Neuronal stem cell (in vitro differentiated cells): ENCODE measurements at regions not wholly inside any gene's neighbourhood (a gene's known extent, or its start where the extent isn't known, plus 50 kb on each side); places are given as distances from the start of the nearest gene placed in this dataset.

Experiments
- DNase-seq: peaks from one replicate; pipeline ENCODE4 v3.0.0-alpha.2; 2013; ENCODE audit warnings: low spot score
- H2AFZ ChIP-seq: one replicate; pipeline ENCODE4 v1.6.1; 2013; ENCODE audit warnings: mild to moderate bottlenecking, low read length, inconsistent platforms
- H2AK5ac ChIP-seq: 2 replicates; pipeline ENCODE4 v1.6.1; 2013; ENCODE audit warnings: low read depth, mild to moderate bottlenecking, inconsistent platforms, low read length, moderate library complexity, mixed read lengths
- H2BK120ac ChIP-seq: 2 replicates; pipeline ENCODE4 v1.6.1; 2013; ENCODE audit warnings: low read depth, mild to moderate bottlenecking, inconsistent platforms, low read length, moderate library complexity, mixed read lengths
- H2BK12ac ChIP-seq: one replicate; pipeline ENCODE4 v1.6.1; 2013; ENCODE audit warnings: low read length, inconsistent platforms
- H2BK15ac ChIP-seq: 2 replicates; pipeline ENCODE4 v1.6.1; 2013; ENCODE audit warnings: mild to moderate bottlenecking, low read length, inconsistent platforms, mixed read lengths
- H2BK5ac ChIP-seq: one replicate; pipeline ENCODE4 v1.6.1; 2013; ENCODE audit warnings: inconsistent platforms, mild to moderate bottlenecking, low read length, moderate library complexity
- H3K14ac ChIP-seq: one replicate; pipeline ENCODE4 v1.6.1; 2013; ENCODE audit warnings: low read length, inconsistent platforms
- H3K18ac ChIP-seq: 2 replicates; pipeline ENCODE4 v1.6.1; 2013; ENCODE audit warnings: low read length, inconsistent platforms
- H3K23ac ChIP-seq: 2 replicates; pipeline ENCODE4 v1.6.1; 2013; ENCODE audit warnings: low read depth, mild to moderate bottlenecking, mixed read lengths, low read length, inconsistent platforms; ENCODE audit not compliant: poor library complexity
- H3K27ac ChIP-seq: replicated peaks from 3 replicates; pipeline ENCODE4 v1.5.1; 2013; ENCODE audit warnings: low read length, inconsistent platforms
- H3K27me3 ChIP-seq, 3 experiments: 2 replicates each; pipeline ENCODE4 v1.6.1; 2013; ENCODE audit warnings: low read length in 3 of 3, mild to moderate bottlenecking in 2 of 3, inconsistent platforms in 1 of 3, low read depth in 1 of 3, mixed read lengths in 1 of 3, moderate library complexity in 1 of 3; ENCODE audit not compliant: control insufficient read depth in 3 of 3, insufficient read depth in 3 of 3
- H3K36me3 ChIP-seq, 2 donors: replicated peaks in 1 of 2; 2 replicates each; pipeline ENCODE4 v1.6.1; 2013; ENCODE audit warnings: low read length in 2 of 2; ENCODE audit not compliant: control insufficient read depth in 2 of 2, insufficient read depth in 2 of 2
- H3K4ac ChIP-seq: 2 replicates; pipeline ENCODE4 v1.6.1; 2013; ENCODE audit warnings: inconsistent platforms, mild to moderate bottlenecking, low read length, moderate library complexity
- H3K4me1 ChIP-seq, 2 donors: 1 replicate in 1 of 2; 2 replicates in 1 of 2; pipeline ENCODE4 v1.6.1; 2013; ENCODE audit warnings: low read length in 2 of 2, low read depth in 1 of 2; ENCODE audit not compliant: control insufficient read depth in 2 of 2, insufficient read depth in 1 of 2
- H3K4me2 ChIP-seq: one replicate; pipeline ENCODE4 v1.6.1; 2013; ENCODE audit warnings: mild to moderate bottlenecking, low read length, inconsistent platforms; ENCODE audit not compliant: insufficient read depth, poor library complexity, severe bottlenecking
- H3K4me3 ChIP-seq, 2 donors: 2 replicates each; pipeline ENCODE4 v1.5.1; 2013; ENCODE audit warnings: low read length in 2 of 2, mild to moderate bottlenecking in 2 of 2, inconsistent platforms in 1 of 2, moderate library complexity in 1 of 2
- H3K79me1 ChIP-seq: one replicate; pipeline ENCODE4 v1.6.1; 2013; ENCODE audit warnings: low read depth, mild to moderate bottlenecking, inconsistent platforms, low read length, moderate library complexity
- H3K9ac ChIP-seq: one replicate; pipeline ENCODE4 v1.6.1; 2013; ENCODE audit warnings: mild to moderate bottlenecking, low read depth, low read length, inconsistent platforms; ENCODE audit not compliant: poor library complexity
- H3K9me3 ChIP-seq, 2 donors: replicated peaks in 1 of 2; 2 replicates each; pipeline versions ENCODE3 to v1.6.1; 2013; ENCODE audit warnings: low read length in 2 of 2, mild to moderate bottlenecking in 2 of 2, inconsistent platforms in 1 of 2, low read depth in 1 of 2, mixed read lengths in 1 of 2, moderate library complexity in 1 of 2; ENCODE audit not compliant: control insufficient read depth in 2 of 2, insufficient read depth in 1 of 2
- H4K8ac ChIP-seq: one replicate; pipeline ENCODE4 v1.6.1; 2013; ENCODE audit warnings: low read depth, mild to moderate bottlenecking, inconsistent platforms, low read length, moderate library complexity
- H4K91ac ChIP-seq: one replicate; pipeline ENCODE4 v1.6.1; 2013; ENCODE audit warnings: low read length, low read depth, mild to moderate bottlenecking, inconsistent platforms; ENCODE audit not compliant: poor library complexity
- WGBS, 2 donors: extraction: QIAGEN DNeasy Blood & Tissue Kit; methylation state at CpG; one replicate each; pipeline ENCODE4 v1.1.7; 2013; ENCODE audit warnings: missing lambda C conversion rate in 2 of 2, mixed read lengths in 1 of 2; ENCODE audit not compliant: insufficient read length in 2 of 2, insufficient replicate concordance in 1 of 2; ENCODE audit errors: extremely low coverage in 2 of 2; 5-methylcytosine and 5-hydroxymethylcytosine counted together

DNA sequence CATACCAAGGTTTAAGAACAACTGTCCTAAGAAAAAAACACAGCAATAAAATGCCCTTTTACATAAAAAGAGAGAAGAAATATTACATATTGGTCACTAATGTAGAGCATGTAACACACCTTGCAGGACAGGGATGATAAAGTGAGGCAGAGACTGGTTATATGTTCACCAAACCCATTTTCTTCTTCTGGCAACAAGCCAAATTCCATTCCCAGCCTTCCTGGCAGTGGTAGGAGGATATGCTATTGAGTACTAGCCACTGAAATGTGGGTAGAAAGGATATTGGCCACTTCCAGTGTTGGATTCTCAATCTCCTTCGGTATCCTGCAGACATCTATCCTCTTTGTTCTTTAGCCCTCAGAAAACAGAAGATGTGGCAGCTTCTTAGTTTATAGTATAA is 105.2 kb upstream of the SHISA6 start:
- Histone ChIP-seq H3K27ac (no peak overlapping the region), H2BK15ac (no peak overlapping the region), H3K18ac (no peak overlapping the region), H2BK120ac (no peak overlapping the region), H2AFZ (no peak overlapping the region), H3K9ac (no peak overlapping the region), H3K79me1 (no peaks in the 10 kb centered on the region), H4K8ac (no peak overlapping the region), H3K4me2 (no peak overlapping the region), H2BK5ac (no peak overlapping the region), H3K4me1 (no peaks in the 10 kb centered on the region), H3K27me3 (no peaks in the 10 kb centered on the region), H3K4ac (no peak overlapping the region), H2AK5ac (no peak overlapping the region), H3K23ac (no peak overlapping the region), H3K4me3 (no peak overlapping the region), H3K14ac (no peak overlapping the region), H2BK12ac (no peak overlapping the region), H4K91ac (no peak overlapping the region), H3K36me3 (no peaks in the 10 kb centered on the region), H3K9me3 (no peaks in the 10 kb centered on the region)
- DNase-seq, result no peak
- no CpG with 5 or more reads among the region's 1 CpG for WGBS, 2 donors

DNA sequence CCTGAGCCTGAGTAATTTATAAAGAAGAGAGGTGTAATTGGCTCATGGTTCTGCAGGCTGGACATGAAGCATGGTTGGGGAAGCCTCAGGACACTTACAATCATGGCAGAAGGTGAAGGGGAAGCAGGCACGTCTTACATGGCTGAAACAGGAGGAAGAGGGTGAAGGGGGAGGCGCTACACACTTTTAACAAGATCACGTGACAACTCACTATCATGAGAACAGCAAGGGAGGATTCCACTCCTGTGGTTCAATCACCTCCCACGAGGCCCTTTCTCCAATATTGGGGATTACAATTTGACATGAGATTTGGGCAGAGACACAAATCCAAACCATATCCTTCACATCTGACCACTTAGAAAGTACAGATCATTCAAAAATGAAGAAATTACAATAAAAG is 110.6 kb upstream of the SHISA6 start:
- Histone ChIP-seq H2BK15ac (no peak overlapping the region), H3K4me1 (no peaks in the 10 kb centered on the region), H3K27me3 (no peaks in the 10 kb centered on the region), H3K14ac (no peak overlapping the region), H3K36me3 (no peaks in the 10 kb centered on the region), H3K23ac (no peak overlapping the region), H3K4ac (no peak overlapping the region), H3K9me3 (no peaks in the 10 kb centered on the region), H3K27ac (no peak overlapping the region), H2AK5ac (no peak overlapping the region), H2BK5ac (no peak overlapping the region), H3K18ac (no peak overlapping the region), H2BK12ac (no peak overlapping the region), H3K4me3 (no peak overlapping the region), H2BK120ac (no peak overlapping the region), H2AFZ (no peak overlapping the region), H3K79me1 (no peaks in the 10 kb centered on the region), H4K91ac (no peak overlapping the region), H3K4me2 (no peak overlapping the region), H4K8ac (no peak overlapping the region), H3K9ac (no peak overlapping the region)
- no CpG with 5 or more reads among the region's 4 CpGs for WGBS, 2 donors
- no peak for DNase-seq

DNA sequence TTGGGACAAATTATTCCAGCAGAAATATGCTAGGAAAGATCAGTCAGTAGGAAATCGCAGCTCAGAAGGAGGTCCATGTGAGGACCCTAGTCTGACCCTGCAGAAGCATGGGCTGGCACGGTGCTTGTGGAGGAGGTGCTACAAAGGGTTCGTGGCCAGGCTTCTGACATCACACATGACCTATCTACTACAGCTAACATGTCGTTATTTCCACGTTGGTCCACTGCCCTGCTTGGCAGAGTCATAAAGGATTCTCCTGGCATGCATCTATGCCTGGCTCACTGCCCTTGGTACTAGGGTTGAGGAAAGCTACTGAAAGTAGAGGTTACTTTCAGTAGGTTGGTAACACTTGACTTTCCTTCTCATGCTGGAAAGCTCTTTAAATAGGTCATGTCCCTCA is 118.1 kb upstream of the SHISA6 start:
- H3K4ac ChIP-seq, result no peak overlapping the region
- no peak for DNase-seq
- WGBS, 2 donors, result no CpG with 5 or more reads among the region's 5 CpGs

DNA sequence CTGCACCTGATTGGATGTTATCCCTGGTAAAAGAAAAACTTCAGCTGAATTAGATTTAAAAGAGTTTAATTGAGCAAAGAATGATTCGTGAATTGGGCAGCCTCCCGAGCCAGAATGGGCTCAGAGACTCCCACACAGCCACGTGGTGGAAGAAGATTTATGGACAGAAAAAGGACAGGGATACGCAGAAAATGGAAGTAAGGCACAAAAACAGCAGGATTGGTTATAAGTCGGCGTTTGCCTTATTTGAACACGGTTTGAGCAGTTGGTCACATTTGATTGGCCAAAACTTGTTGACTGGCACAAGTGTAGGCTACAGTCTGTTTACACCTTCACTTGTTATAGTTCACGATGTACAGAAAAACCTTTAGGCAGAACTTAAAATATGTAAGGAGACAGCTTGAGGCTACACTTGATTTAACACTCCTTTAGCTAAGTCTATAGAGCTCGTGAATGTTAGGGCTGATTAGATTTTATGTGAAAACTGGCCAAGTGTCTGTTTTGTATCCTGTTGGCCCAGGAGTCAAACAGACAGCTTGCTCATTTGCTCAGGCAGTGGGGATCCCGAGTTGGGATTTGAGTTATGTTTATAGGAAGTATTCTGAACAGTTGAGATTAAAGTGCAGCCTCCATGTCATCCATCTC is 119.5 kb upstream of the SHISA6 start:
- H3K27me3 ChIP-seq, result no peaks in the 10 kb centered on the region
- H3K23ac ChIP-seq, result no peak overlapping the region
- no peak overlapping the region for H2AK5ac ChIP-seq
- no peak overlapping the region for H4K8ac ChIP-seq
- no peak overlapping the region for H3K4me3 ChIP-seq
- H3K27ac ChIP-seq, result no peak overlapping the region
- no peak overlapping the region for H4K91ac ChIP-seq
- no peak overlapping the region for H3K9ac ChIP-seq
- no peaks in the 10 kb centered on the region for H3K36me3 ChIP-seq
- H2AFZ ChIP-seq, result no peak overlapping the region
- H3K4me1 ChIP-seq, result no peaks in the 10 kb centered on the region
- H3K4me2 ChIP-seq, result no peak overlapping the region
- H2BK120ac ChIP-seq, result no peak overlapping the region
- H3K14ac ChIP-seq, result no peak overlapping the region
- H3K4ac ChIP-seq, result no peak overlapping the region
- no peak for DNase-seq
- H2BK12ac ChIP-seq, result no peak overlapping the region
- H2BK5ac ChIP-seq, result no peak overlapping the region
- H3K9me3 ChIP-seq, result no peaks in the 10 kb centered on the region
- H2BK15ac ChIP-seq, result no peak overlapping the region
- no peak overlapping the region for H3K18ac ChIP-seq
- no peaks in the 10 kb centered on the region for H3K79me1 ChIP-seq
- no CpG with 5 or more reads among the region's 10 CpGs for WGBS, 2 donors

More for the DNA sequence above, 118.1 kb upstream of the SHISA6 start:
- Histone ChIP-seq H3K27ac (no peak overlapping the region), H3K14ac (no peak overlapping the region), H4K8ac (no peak overlapping the region), H3K9ac (no peak overlapping the region), H3K4me3 (no peak overlapping the region), H3K27me3 (no peaks in the 10 kb centered on the region), H3K9me3 (no peaks in the 10 kb centered on the region), H3K4me1 (no peaks in the 10 kb centered on the region), H2BK12ac (no peak overlapping the region), H3K4me2 (no peak overlapping the region), H3K36me3 (no peaks in the 10 kb centered on the region), H2AFZ (no peak overlapping the region), H2BK15ac (no peak overlapping the region), H2BK120ac (no peak overlapping the region), H2AK5ac (no peak overlapping the region), H4K91ac (no peak overlapping the region), H3K23ac (no peak overlapping the region), H2BK5ac (no peak overlapping the region), H3K79me1 (no peaks in the 10 kb centered on the region), H3K18ac (no peak overlapping the region)
